ENCODE measurements at regions not wholly inside any gene's neighbourhood (a gene's known extent, or its start where the extent isn't known, plus 50 kb on each side); places are given as distances from the start of the nearest gene placed in this dataset.

GRCh38 chr17:77809814-77810213 is 148.7 kb upstream of the TNRC6C start:
- DNase-seq = no peak

- DNase-seq = no peak
These were observed 148.0 kb upstream of the TNRC6C start for GRCh38 chr17:77810536-77810935.

- no peak for DNase-seq
These were observed 147.0 kb upstream of the TNRC6C start for GRCh38 chr17:77811521-77811920.

GRCh38 chr17:77814091-77814772 is 144.3 kb upstream of the TNRC6C start:
- no peak for DNase-seq

- no peak for DNase-seq
These were observed 143.2 kb upstream of the TNRC6C start for GRCh38 chr17:77815127-77815905.

- no peak for DNase-seq
These were observed 140.6 kb upstream of the TNRC6C start for GRCh38 chr17:77817953-77818352.

- DNase-seq = no peak
These were observed 139.0 kb upstream of the TNRC6C start for GRCh38 chr17:77819497-77819896.

GRCh38 chr17:77821114-77821513 is 137.4 kb upstream of the TNRC6C start:
- DNase-seq = peak; percentile 33 to 36

- DNase-seq = no peak
These were observed 136.0 kb upstream of the TNRC6C start for GRCh38 chr17:77822302-77823030.

- no peak for DNase-seq
These were observed 134.3 kb upstream of the TNRC6C start for GRCh38 chr17:77824102-77824779.

- DNase-seq = no peak
These were observed 133.7 kb upstream of the TNRC6C start for GRCh38 chr17:77824780-77825280.

GRCh38 chr17:77825621-77826020 is 132.9 kb upstream of the TNRC6C start:
- no peak for DNase-seq

GRCh38 chr17:77826132-77826873 is 132.2 kb upstream of the TNRC6C start:
- DNase-seq = no peak

- DNase-seq = no peak
These were observed 131.5 kb upstream of the TNRC6C start for GRCh38 chr17:77827039-77827438.

GRCh38 chr17:77827511-77827910 is 131.0 kb upstream of the TNRC6C start:
- no peak for DNase-seq

- DNase-seq = no peak
These were observed 129.6 kb upstream of the TNRC6C start for GRCh38 chr17:77828749-77829539.

- no peak for DNase-seq
These were observed 128.4 kb upstream of the TNRC6C start for GRCh38 chr17:77829843-77830799.

GRCh38 chr17:77830816-77831473 is 127.6 kb upstream of the TNRC6C start:
- peak; percentile 40 to 43 for DNase-seq

- DNase-seq = no peak
These were observed 126.9 kb upstream of the TNRC6C start for GRCh38 chr17:77831474-77832179.
